ENCODE measurements at regions not wholly inside any gene's neighbourhood (a gene's known extent, or its start where the extent isn't known, plus 50 kb on each side); places are given as distances from the start of the nearest gene placed in this dataset.

GRCh38 chr5:111963555-111963954 lies 206.6 kb upstream of the NREP start:
- Histone ChIP-seq H3K4me1 (ENCODE audit: insufficient read depth, low read length, poor library complexity, severe bottlenecking) (no peaks in the 10 kb centered on the region), H3K9me3 (ENCODE audit: low read depth, low read length, poor library complexity, severe bottlenecking) (no peaks in the 10 kb centered on the region), H3K36me3 (ENCODE audit: insufficient read depth, low read length, poor library complexity, severe bottlenecking) (no peaks in the 10 kb centered on the region), H3K27ac (ENCODE audit: low read depth, low read length, poor library complexity, severe bottlenecking) (no peak overlapping the region), H3K27me3 (replicated peaks; ENCODE audit: insufficient read depth, low read depth, low read length, poor library complexity) (no peaks in the 10 kb centered on the region), H3K4me3 (ENCODE audit: low read depth, low read length, poor library complexity, severe bottlenecking) (no peak overlapping the region)
- BruUV-seq (replicated peaks): no TSS peak
- POLR2A ChIA-PET (ENCODE audit: low non-redundant PET): no interaction called here
- intact Hi-C loops (cut with micrococcal nuclease; ENCODE audit: unreplicated experiment): no loop called here
- no peak for DNase-seq (ENCODE audit: low spot score)
- no peak for TF ChIP-seq EZH2 (IDR thresholded peaks at IDR 0.05; ENCODE audit: borderline replicate concordance, low read depth, low read length, poor library complexity, severe bottlenecking)
- TF ChIP-seq CTCF (conservative IDR thresholded peaks at IDR 0.05; ENCODE audit: low read depth, low read length): no peak
- CTCF ChIA-PET: no interaction called here

- no peak for DNase-seq (ENCODE audit: low spot score)
- Histone ChIP-seq H3K4me1 (ENCODE audit: insufficient read depth, low read length, poor library complexity, severe bottlenecking) (no peaks in the 10 kb centered on the region), H3K4me3 (ENCODE audit: low read depth, low read length, poor library complexity, severe bottlenecking) (no peak overlapping the region), H3K36me3 (ENCODE audit: insufficient read depth, low read length, poor library complexity, severe bottlenecking) (no peaks in the 10 kb centered on the region), H3K9me3 (ENCODE audit: low read depth, low read length, poor library complexity, severe bottlenecking) (no peaks in the 10 kb centered on the region), H3K27ac (ENCODE audit: low read depth, low read length, poor library complexity, severe bottlenecking) (no peak overlapping the region), H3K27me3 (replicated peaks; ENCODE audit: insufficient read depth, low read depth, low read length, poor library complexity) (no peaks in the 10 kb centered on the region)
- ChIA-PET CTCF (no interaction called here), POLR2A (ENCODE audit: low non-redundant PET) (no interaction called here)
- intact Hi-C loops (cut with micrococcal nuclease; ENCODE audit: unreplicated experiment): no loop called here
- no TSS peak for BruUV-seq (replicated peaks)
- TF ChIP-seq EZH2 (IDR thresholded peaks at IDR 0.05; ENCODE audit: borderline replicate concordance, low read depth, low read length, poor library complexity, severe bottlenecking): no peak
- no peak for TF ChIP-seq CTCF (conservative IDR thresholded peaks at IDR 0.05; ENCODE audit: low read depth, low read length)
Measured at GRCh38 chr5:111962906-111963305, 205.9 kb upstream of the NREP start.

- TF ChIP-seq EZH2 (IDR thresholded peaks at IDR 0.05; ENCODE audit: borderline replicate concordance, low read depth, low read length, poor library complexity, severe bottlenecking): no peak
- TF ChIP-seq CTCF (conservative IDR thresholded peaks at IDR 0.05; ENCODE audit: low read depth, low read length): no peak
- intact Hi-C loops (cut with micrococcal nuclease; ENCODE audit: unreplicated experiment): no loop called here
- Histone ChIP-seq H3K27ac (ENCODE audit: low read depth, low read length, poor library complexity, severe bottlenecking) (no peak overlapping the region), H3K27me3 (replicated peaks; ENCODE audit: insufficient read depth, low read depth, low read length, poor library complexity) (no peaks in the 10 kb centered on the region), H3K36me3 (ENCODE audit: insufficient read depth, low read length, poor library complexity, severe bottlenecking) (no peaks in the 10 kb centered on the region), H3K4me1 (ENCODE audit: insufficient read depth, low read length, poor library complexity, severe bottlenecking) (no peaks in the 10 kb centered on the region), H3K4me3 (ENCODE audit: low read depth, low read length, poor library complexity, severe bottlenecking) (no peak overlapping the region), H3K9me3 (ENCODE audit: low read depth, low read length, poor library complexity, severe bottlenecking) (no peaks in the 10 kb centered on the region)
- POLR2A ChIA-PET (ENCODE audit: low non-redundant PET): no interaction called here
- CTCF ChIA-PET: no interaction called here
- DNase-seq (ENCODE audit: low spot score): no peak
- no TSS peak for BruUV-seq (replicated peaks)
Measured at GRCh38 chr5:111961862-111962261, 204.9 kb upstream of the NREP start.

Data from A673 (cell line).